ENCODE measurements at regions not wholly inside any gene's neighbourhood (a gene's known extent, or its start where the extent isn't known, plus 50 kb on each side); places are given as distances from the start of the nearest gene placed in this dataset.

DNA sequence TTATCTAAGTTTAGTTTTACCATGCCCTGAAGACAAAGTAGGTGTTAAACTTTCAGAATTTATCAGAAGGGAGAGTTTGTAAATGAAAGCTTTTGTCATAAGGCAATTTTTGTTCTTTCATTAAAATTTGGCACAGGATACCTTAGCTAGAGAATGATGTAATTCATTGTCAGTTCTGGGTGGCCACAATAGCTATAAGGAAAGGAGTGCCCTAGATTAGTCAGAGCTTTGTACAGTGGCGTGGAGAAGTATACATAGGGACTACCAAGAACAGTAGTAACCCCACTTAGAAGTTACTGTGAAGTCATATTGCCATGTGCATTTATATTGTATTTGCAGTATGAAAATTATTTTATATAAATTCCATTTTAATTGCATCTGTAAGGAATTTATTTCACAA, 126.3 kb upstream of the CARD18 start:
- Mint-ChIP-seq H3K27ac (no peak overlapping the region), H3K4me3 (no peak overlapping the region), H3K27me3 (peaks cover 4% of the 10 kb centered on the region), H3K36me3 (no peaks in the 10 kb centered on the region), H3K9me3 (no peaks in the 10 kb centered on the region), H3K4me1 (no peaks in the 10 kb centered on the region)
- CTCF ChIA-PET, result no interaction called here
- DNase-seq, result no peak

GRCh38 chr11:105260976-105261375, 121.4 kb upstream of the CARD18 start:
- CTCF ChIA-PET, result no interaction called here
- no peaks in the 10 kb centered on the region for H3K4me1 Mint-ChIP-seq
- H3K36me3 Mint-ChIP-seq, result no peaks in the 10 kb centered on the region
- DNase-seq, result no peak
- H3K27ac Mint-ChIP-seq, result no peak overlapping the region
- H3K9me3 Mint-ChIP-seq, result no peaks in the 10 kb centered on the region
- H3K4me3 Mint-ChIP-seq, result no peak overlapping the region
- peaks cover 4% of the 10 kb centered on the region for H3K27me3 Mint-ChIP-seq

DNA sequence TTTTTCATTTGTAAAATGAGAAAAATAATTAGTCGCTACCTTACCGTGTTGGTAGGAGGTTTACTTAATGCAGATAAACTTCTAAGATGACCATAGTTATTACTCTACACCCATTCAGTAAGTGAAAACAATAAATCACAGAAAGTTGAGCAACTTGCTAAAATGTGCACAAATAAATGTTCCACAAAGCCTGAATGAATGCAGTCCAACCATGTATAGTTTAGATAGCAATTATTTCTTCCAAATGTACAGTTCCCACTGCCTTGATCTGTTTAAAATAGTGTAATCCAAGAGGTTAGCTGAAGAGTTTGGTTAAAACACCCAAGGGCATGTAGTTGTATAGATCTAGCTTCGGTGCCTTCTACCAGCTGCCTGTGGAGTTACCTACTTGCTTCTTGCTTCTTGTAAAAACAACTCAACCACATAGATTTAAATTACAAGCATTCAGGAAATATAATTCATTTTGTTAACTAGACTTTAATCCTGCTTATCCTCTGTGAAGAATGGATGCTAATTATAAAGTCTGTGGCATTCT, 106.3 kb upstream of the CARD18 start:
- no peak overlapping the region for H3K4me3 Mint-ChIP-seq
- no peaks in the 10 kb centered on the region for H3K27me3 Mint-ChIP-seq
- H3K36me3 Mint-ChIP-seq, result no peaks in the 10 kb centered on the region
- DNase-seq, result no peak
- H3K27ac Mint-ChIP-seq, result no peak overlapping the region
- H3K9me3 Mint-ChIP-seq, result no peaks in the 10 kb centered on the region
- H3K4me1 Mint-ChIP-seq, result no peaks in the 10 kb centered on the region
- CTCF ChIA-PET, result no interaction called here

GRCh38 chr11:105244160-105244825, 104.7 kb upstream of the CARD18 start:
- Mint-ChIP-seq H3K4me3 (no peak overlapping the region), H3K9me3 (no peaks in the 10 kb centered on the region), H3K27me3 (no peaks in the 10 kb centered on the region), H3K27ac (no peak overlapping the region), H3K36me3 (no peaks in the 10 kb centered on the region), H3K4me1 (no peaks in the 10 kb centered on the region)
- no peak for DNase-seq
- CTCF ChIA-PET, result interaction anchor here (0.7 kb wide), 1 partner anchor 9 kb away, joined by 3 read pairs; no protein-coding TSS in a partner anchor

DNA sequence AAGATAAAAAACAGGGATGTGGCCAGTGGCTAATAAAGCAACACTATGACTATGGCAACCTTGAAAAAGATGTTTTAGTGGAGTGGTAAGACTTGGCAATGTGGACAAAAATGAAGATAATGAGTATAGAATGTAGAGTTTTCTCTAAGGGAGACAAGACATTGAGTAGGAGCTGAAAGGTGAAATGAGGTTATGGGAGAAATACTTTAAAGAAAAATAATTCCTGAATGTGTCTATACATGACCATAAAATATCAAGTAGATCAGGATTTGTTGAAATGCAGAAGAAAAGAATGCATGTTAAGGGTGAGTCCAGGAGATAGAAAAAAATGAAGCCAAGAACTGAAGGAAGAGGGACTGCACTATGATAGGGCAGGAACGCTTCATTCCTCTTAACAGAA, 101.6 kb upstream of the CARD18 start:
- Mint-ChIP-seq H3K9me3 (no peaks in the 10 kb centered on the region), H3K27me3 (no peaks in the 10 kb centered on the region), H3K4me3 (no peak overlapping the region), H3K27ac (no peak overlapping the region), H3K36me3 (no peaks in the 10 kb centered on the region), H3K4me1 (no peaks in the 10 kb centered on the region)
- no peak for DNase-seq
- CTCF ChIA-PET, result no interaction called here

GRCh38 chr11:105236664-105237063, 97.1 kb upstream of the CARD18 start:
- no peaks in the 10 kb centered on the region for H3K27me3 Mint-ChIP-seq
- H3K36me3 Mint-ChIP-seq, result no peaks in the 10 kb centered on the region
- H3K27ac Mint-ChIP-seq, result no peak overlapping the region
- H3K4me1 Mint-ChIP-seq, result no peaks in the 10 kb centered on the region
- H3K9me3 Mint-ChIP-seq, result no peaks in the 10 kb centered on the region
- CTCF ChIA-PET, result no interaction called here
- no peak for DNase-seq
- H3K4me3 Mint-ChIP-seq, result no peak overlapping the region

- CTCF ChIA-PET, result no interaction called here
- Mint-ChIP-seq H3K4me1 (no peaks in the 10 kb centered on the region), H3K27me3 (no peaks in the 10 kb centered on the region), H3K4me3 (no peak overlapping the region), H3K36me3 (no peaks in the 10 kb centered on the region), H3K27ac (no peak overlapping the region), H3K9me3 (no peaks in the 10 kb centered on the region)
- no peak for DNase-seq
Measured at GRCh38 chr11:105233285-105233684, 93.7 kb upstream of the CARD18 start.

DNA sequence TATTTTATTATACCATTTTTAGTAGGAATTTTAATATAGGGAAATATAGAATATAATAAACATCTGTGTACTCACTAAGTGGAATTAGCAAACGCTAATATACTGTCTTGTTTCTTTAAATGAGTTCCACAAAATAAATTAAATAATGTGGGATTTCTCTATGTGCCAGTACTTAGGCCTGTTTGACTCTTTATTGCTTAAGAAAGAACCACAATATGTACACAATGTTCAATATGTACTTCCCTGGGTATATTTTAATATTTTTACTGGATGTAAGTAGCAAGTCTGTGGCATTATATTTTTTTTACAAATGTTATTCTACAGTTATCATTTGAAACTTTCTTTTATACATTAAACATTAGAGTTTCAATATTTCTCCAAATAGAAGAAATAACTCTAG, 92.5 kb upstream of the CARD18 start:
- Mint-ChIP-seq H3K27ac (no peak overlapping the region), H3K4me3 (no peak overlapping the region), H3K36me3 (no peaks in the 10 kb centered on the region), H3K27me3 (no peaks in the 10 kb centered on the region), H3K9me3 (no peaks in the 10 kb centered on the region), H3K4me1 (no peaks in the 10 kb centered on the region)
- DNase-seq, result no peak
- CTCF ChIA-PET, result no interaction called here

DNA sequence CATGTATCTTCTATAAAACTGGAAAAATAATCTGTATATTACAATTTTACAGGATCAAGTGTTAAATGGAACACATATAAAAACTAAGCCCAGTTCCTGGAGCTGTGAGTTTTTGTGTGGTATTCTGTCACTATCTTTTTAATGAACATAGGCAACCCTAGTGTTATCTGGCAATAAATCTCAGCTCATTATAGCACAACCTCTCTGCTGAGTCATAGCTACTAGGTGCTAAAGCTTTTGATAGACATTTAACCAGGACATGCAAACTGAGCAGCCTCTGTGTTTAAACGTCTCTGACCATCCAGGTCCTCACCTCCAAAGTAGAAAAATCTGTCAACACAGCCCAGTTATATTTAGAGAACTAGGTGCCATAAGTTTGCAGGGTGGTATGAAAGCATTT, 91.0 kb upstream of the CARD18 start:
- Mint-ChIP-seq H3K27ac (no peak overlapping the region), H3K27me3 (no peaks in the 10 kb centered on the region), H3K4me3 (no peak overlapping the region), H3K4me1 (no peaks in the 10 kb centered on the region), H3K9me3 (no peaks in the 10 kb centered on the region), H3K36me3 (no peaks in the 10 kb centered on the region)
- DNase-seq, result no peak
- CTCF ChIA-PET, result no interaction called here

DNA sequence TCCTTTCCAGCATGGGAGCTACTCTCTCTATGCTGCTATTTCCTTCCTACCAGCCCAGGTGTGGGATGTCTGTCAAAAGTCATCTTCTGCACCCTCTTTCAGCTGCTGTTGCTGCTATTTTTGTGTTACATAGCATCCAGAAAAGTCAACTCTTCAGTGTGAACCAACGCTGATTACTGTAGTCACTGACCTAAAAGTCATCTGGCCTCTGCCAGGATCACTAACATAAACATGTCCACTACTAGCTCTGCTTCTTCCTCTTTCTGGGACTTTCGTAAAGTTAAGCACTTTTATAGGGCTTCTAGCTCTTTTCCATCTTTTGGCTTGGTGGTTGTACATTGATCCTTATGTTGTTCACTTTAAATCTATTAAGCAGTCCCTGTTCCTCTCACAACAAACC, 90.2 kb upstream of the CARD18 start:
- no peak for DNase-seq
- Mint-ChIP-seq H3K27me3 (no peaks in the 10 kb centered on the region), H3K4me1 (no peaks in the 10 kb centered on the region), H3K27ac (no peak overlapping the region), H3K4me3 (no peak overlapping the region), H3K36me3 (no peaks in the 10 kb centered on the region), H3K9me3 (no peaks in the 10 kb centered on the region)
- CTCF ChIA-PET, result no interaction called here

- Mint-ChIP-seq H3K27me3 (peaks cover 3% of the 10 kb centered on the region), H3K9me3 (no peaks in the 10 kb centered on the region), H3K27ac (no peak overlapping the region), H3K4me1 (no peaks in the 10 kb centered on the region), H3K4me3 (no peak overlapping the region), H3K36me3 (no peaks in the 10 kb centered on the region)
- DNase-seq, result no peak
- CTCF ChIA-PET, result no interaction called here
Measured at GRCh38 chr11:105229257-105229656, 89.7 kb upstream of the CARD18 start.

GRCh38 chr11:105227363-105227762, 87.8 kb upstream of the CARD18 start:
- Mint-ChIP-seq H3K4me3 (no peak overlapping the region), H3K9me3 (no peaks in the 10 kb centered on the region), H3K27me3 (peaks cover 5% of the 10 kb centered on the region), H3K4me1 (no peaks in the 10 kb centered on the region), H3K27ac (no peak overlapping the region), H3K36me3 (no peaks in the 10 kb centered on the region)
- DNase-seq, result no peak
- CTCF ChIA-PET, result no interaction called here

- CTCF ChIA-PET, result no interaction called here
- no peak overlapping the region for H3K4me3 Mint-ChIP-seq
- H3K27me3 Mint-ChIP-seq, result peaks cover 5% of the 10 kb centered on the region
Measured at GRCh38 chr11:105226766-105227165, 87.2 kb upstream of the CARD18 start.

DNA sequence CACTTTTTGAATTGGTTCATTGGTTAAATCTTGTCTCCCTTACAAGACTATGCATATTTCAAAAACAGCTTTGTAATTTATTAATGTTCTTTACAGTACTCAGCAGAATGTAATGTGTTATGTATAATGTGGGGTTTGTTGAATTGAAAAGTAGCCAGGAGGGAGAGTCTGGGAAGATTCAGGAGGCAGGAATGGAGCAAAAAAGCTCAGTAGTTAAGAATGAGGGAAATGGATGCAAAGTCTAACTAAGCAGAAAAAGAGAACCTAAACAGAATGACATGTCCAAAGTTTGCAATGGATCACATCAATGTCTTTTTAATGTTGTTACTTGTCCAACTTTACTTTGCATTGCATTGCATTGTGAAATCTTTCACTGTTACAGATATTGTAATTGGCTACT, 86.5 kb upstream of the CARD18 start:
- Mint-ChIP-seq H3K27ac (no peak overlapping the region), H3K36me3 (no peaks in the 10 kb centered on the region), H3K27me3 (peaks cover 5% of the 10 kb centered on the region), H3K4me1 (no peaks in the 10 kb centered on the region), H3K4me3 (no peak overlapping the region), H3K9me3 (no peaks in the 10 kb centered on the region)
- no peak for DNase-seq
- CTCF ChIA-PET, result no interaction called here

More at GRCh38 chr11:105226766-105227165, 87.2 kb upstream of the CARD18 start:
- H3K36me3 Mint-ChIP-seq, result no peaks in the 10 kb centered on the region
- H3K27ac Mint-ChIP-seq, result no peak overlapping the region
- no peaks in the 10 kb centered on the region for H3K4me1 Mint-ChIP-seq
- DNase-seq, result no peak
- H3K9me3 Mint-ChIP-seq, result no peaks in the 10 kb centered on the region

- CTCF ChIA-PET, result no interaction called here
- no peak for DNase-seq
- Mint-ChIP-seq H3K27ac (no peak overlapping the region), H3K4me1 (no peaks in the 10 kb centered on the region), H3K36me3 (no peaks in the 10 kb centered on the region), H3K9me3 (no peaks in the 10 kb centered on the region), H3K4me3 (no peak overlapping the region), H3K27me3 (peaks cover 5% of the 10 kb centered on the region)
Measured at GRCh38 chr11:105224482-105225253, 85.1 kb upstream of the CARD18 start.

All from activated naive CD4-positive, alpha-beta T cell treated with anti-CD3 and anti-CD28 coated beads, Interleukin-2, amount 10 ng/mL, durations not matched to agents 7 days and 5 days (primary cell).